ENCODE measurements at regions not wholly inside any gene's neighbourhood (a gene's known extent, or its start where the extent isn't known, plus 50 kb on each side); places are given as distances from the start of the nearest gene placed in this dataset.

GRCh38 chr3:38988955-38989354, 62.8 kb downstream of the SCN11A start:
- Histone ChIP-seq H2AFZ (ENCODE audit: low read depth, low read length) (no peak overlapping the region), H3K4me3 (replicated peaks in 1 of 3; ENCODE audit: insufficient read depth in 1 of 3, low read depth in 1 of 3, low read length in 3 of 3) (no peak overlapping the region), H3K9me1 (replicated peaks; ENCODE audit: control insufficient read depth, extremely low read depth, insufficient read depth, low read length) (no peaks in the 10 kb centered on the region), H3K79me2 (ENCODE audit: control insufficient read depth, insufficient read depth, low read length) (no peaks in the 10 kb centered on the region), H3K4me1 (ENCODE audit: control insufficient read depth, extremely low read depth, insufficient read depth, low read length) (peaks cover 21% of the 10 kb centered on the region), H3K27ac (ENCODE audit: insufficient read depth, low read depth, low read length) (no peak overlapping the region), H4K20me1 (replicated peaks; ENCODE audit: control insufficient read depth, extremely low read depth, insufficient read depth, low read length) (no peaks in the 10 kb centered on the region), H3K4me2 (ENCODE audit: insufficient read depth, low read length) (no peak overlapping the region), H3K36me3 (ENCODE audit: control insufficient read depth in 2 of 2, extremely low read depth in 1 of 2, insufficient read depth in 2 of 2, low read length in 2 of 2) (no peaks in the 10 kb centered on the region), H3K9me3 (replicated peaks; ENCODE audit: control insufficient read depth, insufficient read depth, low read length) (no peaks in the 10 kb centered on the region), H3K9ac (replicated peaks; ENCODE audit: extremely low read depth, insufficient read depth, low read length) (no peak overlapping the region), H3K27me3 (ENCODE audit: control insufficient read depth in 2 of 2, insufficient read depth in 2 of 2, low read length in 2 of 2) (peaks cover 0 to 1% of the 10 kb centered on the region in 2 experiments)
- no TSS peak for BruUV-seq (replicated peaks)
- no peak for FAIRE-seq
- intact Hi-C loops (cut with micrococcal nuclease) (no loop called here), dilution Hi-C loops (cut with MboI; ENCODE audit: extremely low pct_ligation_motif_present, low sequenced_read_pairs) (no loop called here)
- ChIA-PET POLR2A (no interaction called here), CTCF (interaction anchor here (3.1 kb wide), 1 partner anchor 11 kb away, joined by 16 read pairs; no protein-coding TSS in a partner anchor)
- TF ChIP-seq CTCF (IDR thresholded peaks at IDR 0.05; ENCODE audit: extremely low read depth in 1 of 2, insufficient read depth in 1 of 2, low read depth in 1 of 2, low read length in 2 of 2) (no peak), POLR2A (IDR thresholded peaks at IDR 0.05; ENCODE audit: low read depth, low read length) (no peak)
- DNase-seq (ENCODE audit: low read depth, low spot score), result no peak

- H2AFZ ChIP-seq (ENCODE audit: low read depth, low read length), result no peak overlapping the region
- no peak overlapping the region for H3K4me2 ChIP-seq (ENCODE audit: insufficient read depth, low read length)
- no peaks in the 10 kb centered on the region for H3K9me1 ChIP-seq (replicated peaks; ENCODE audit: control insufficient read depth, extremely low read depth, insufficient read depth, low read length)
- no peak for DNase-seq (ENCODE audit: low read depth, low spot score)
- no peaks in the 10 kb centered on the region for H3K36me3 ChIP-seq (ENCODE audit: control insufficient read depth in 2 of 2, extremely low read depth in 1 of 2, insufficient read depth in 2 of 2, low read length in 2 of 2)
- H3K9ac ChIP-seq (replicated peaks; ENCODE audit: extremely low read depth, insufficient read depth, low read length), result no peak overlapping the region
- no peak overlapping the region for H3K27ac ChIP-seq (ENCODE audit: insufficient read depth, low read depth, low read length)
- POLR2A ChIA-PET, result no interaction called here
- CTCF ChIA-PET, result no interaction called here
- no peak for FAIRE-seq
- dilution Hi-C loops (cut with MboI; ENCODE audit: extremely low pct_ligation_motif_present, low sequenced_read_pairs), result no loop called here
- H3K4me3 ChIP-seq (replicated peaks in 1 of 3; ENCODE audit: insufficient read depth in 1 of 3, low read depth in 1 of 3, low read length in 3 of 3), result no peak overlapping the region
- no peaks in the 10 kb centered on the region for H4K20me1 ChIP-seq (replicated peaks; ENCODE audit: control insufficient read depth, extremely low read depth, insufficient read depth, low read length)
- no peaks in the 10 kb centered on the region for H3K79me2 ChIP-seq (ENCODE audit: control insufficient read depth, insufficient read depth, low read length)
- H3K9me3 ChIP-seq (replicated peaks; ENCODE audit: control insufficient read depth, insufficient read depth, low read length), result no peaks in the 10 kb centered on the region
- BruUV-seq (replicated peaks), result no TSS peak
- peaks cover 16% of the 10 kb centered on the region for H3K4me1 ChIP-seq (ENCODE audit: control insufficient read depth, extremely low read depth, insufficient read depth, low read length)
- TF ChIP-seq GATA2 (IDR thresholded peaks at IDR 0.05; ENCODE audit: insufficient read depth, insufficient read length, low read depth, low read length) (no peak), FOS (IDR thresholded peaks at IDR 0.05; ENCODE audit: borderline replicate concordance, insufficient read depth, low read length) (no peak), MAX (IDR thresholded peaks at IDR 0.05; ENCODE audit: insufficient read depth, insufficient read length) (no peak), POLR2A (IDR thresholded peaks at IDR 0.05; ENCODE audit: low read depth, low read length) (no peak), EZH2 (IDR thresholded peaks at IDR 0.05; ENCODE audit: borderline replicate concordance, low read depth, low read length, severe bottlenecking) (no peak), CTCF (IDR thresholded peaks at IDR 0.05; ENCODE audit: extremely low read depth in 1 of 2, insufficient read depth in 1 of 2, low read depth in 1 of 2, low read length in 2 of 2) (no peak), MYC (IDR thresholded peaks at IDR 0.05; ENCODE audit: low read depth, low read length) (no peak), POLR2AphosphoS5 (IDR thresholded peaks at IDR 0.05; ENCODE audit: insufficient read depth, low read depth, low read length) (no peak), JUN (IDR thresholded peaks at IDR 0.05; ENCODE audit: borderline replicate concordance, insufficient read depth, insufficient read length, low read depth) (no peak)
- intact Hi-C loops (cut with micrococcal nuclease), result no loop called here
- H3K27me3 ChIP-seq (ENCODE audit: control insufficient read depth in 2 of 2, insufficient read depth in 2 of 2, low read length in 2 of 2), result peaks cover 0 to 1% of the 10 kb centered on the region in 2 experiments
These were observed 64.3 kb downstream of the SCN11A start for GRCh38 chr3:38987456-38987855.
